NCI-H510A (cell line): ENCODE measurements at regions not wholly inside any gene's neighbourhood (a gene's known extent, or its start where the extent isn't known, plus 50 kb on each side); places are given as distances from the start of the nearest gene placed in this dataset.

Experiments
- DNase-seq: peaks from one replicate; lab custom pipeline; 2025; lab: John Stamatoyannopoulos, UW

DNA sequence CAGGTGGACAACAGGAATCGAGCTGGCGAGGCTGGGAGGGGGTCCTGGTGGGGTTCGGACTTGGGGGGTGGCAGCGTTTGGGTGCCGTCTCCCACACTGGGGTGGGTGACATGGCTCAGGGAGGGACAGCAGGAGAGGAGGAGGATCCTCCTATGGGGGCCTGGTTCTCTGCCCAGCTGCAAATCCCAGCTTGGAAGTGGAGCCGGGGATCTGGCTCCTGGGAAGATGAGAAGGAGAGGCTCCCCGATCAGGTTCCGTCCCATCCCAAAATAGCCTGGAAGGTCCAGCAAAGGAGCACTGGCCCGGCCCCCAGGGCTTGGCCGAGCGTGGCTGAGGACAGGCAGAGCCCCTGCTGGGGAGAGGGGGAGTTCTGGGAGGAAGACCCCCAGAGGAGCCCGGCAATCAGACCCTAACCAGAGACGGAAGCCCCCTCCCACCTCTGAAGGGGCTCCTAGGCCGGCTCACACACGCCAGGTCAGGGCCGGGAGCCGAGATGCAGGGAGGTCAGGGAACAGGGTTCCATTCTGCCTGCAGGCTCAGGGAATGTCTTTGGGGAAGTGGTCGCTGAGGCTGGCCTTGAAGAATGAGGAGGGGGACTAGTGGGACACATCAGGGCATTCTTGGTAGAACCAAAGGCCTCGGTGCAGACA lies 143.7 kb downstream of the ENGASE start:
- no peak for DNase-seq

DNA sequence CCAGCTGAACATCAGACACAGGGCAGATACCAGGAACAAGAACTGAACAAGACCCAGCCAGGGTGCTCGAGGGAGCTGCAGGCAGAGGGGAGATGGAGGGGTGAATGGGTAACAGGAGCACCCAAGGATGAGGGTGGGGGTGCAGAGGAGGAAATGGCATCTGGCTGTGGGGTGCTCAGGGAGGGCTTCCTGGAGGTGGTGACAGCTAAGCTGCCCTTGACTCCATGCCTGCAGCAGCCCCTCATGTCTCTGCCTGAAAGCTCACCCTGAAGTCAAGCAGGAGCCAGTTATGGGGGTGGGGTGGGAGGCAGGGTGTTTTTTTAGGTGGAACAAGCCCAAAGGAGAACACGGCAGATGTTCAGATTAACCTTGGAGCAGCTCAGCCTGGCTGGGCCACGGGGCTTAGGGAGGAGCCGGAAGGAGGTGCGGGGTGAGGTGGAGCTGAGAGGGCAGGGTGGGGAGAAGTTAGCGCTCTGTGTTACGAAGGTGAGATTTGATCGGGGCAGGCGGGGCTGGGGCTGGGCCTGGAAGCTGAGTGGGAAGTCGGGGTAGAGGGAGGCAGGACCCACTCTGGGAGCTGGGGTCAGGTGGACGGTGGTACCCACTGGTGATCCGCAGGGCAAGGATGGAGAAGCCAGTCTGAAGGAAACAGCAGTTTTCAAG lies 143.0 kb downstream of the ENGASE start:
- no peak for DNase-seq

DNA sequence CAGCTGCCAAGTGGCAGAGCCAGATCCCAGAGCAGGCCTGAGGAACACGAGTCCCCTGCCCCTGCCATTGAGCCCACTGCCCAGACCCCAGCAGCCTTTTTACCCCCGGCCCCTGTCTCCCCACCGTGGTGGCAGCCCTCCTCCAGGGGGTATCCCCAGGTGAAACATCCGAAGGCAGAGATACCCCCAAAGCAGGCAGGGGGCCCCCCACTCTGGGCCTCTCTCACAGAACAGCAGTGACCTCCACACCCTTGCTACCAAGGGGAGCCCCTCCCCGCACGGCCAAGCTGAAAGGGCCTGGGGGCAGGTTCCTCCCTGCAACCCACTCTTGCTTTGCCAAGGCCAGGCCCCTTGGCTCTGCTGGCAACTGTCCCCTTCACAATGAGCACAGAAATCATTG lies 142.2 kb downstream of the ENGASE start:
- DNase-seq: no peak

DNA sequence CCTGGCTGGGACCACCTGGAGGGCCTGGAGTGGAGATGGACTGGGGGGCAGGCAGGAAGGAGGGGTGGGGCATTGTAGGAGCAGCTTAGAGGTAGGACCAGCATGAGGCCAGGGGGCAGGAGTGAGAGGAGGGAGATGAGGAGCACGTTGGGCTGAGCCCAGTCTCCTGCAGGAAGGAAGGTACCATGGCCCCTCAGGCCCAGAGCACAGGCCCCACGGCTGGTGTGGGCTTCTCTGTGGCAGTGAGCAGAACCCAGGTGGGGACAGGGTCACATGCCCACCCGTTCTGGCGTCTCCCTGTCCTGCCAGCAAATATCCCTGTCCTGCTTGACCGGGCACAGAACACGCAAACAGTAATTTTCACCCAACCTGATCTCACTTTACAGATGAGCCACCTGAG lies 141.8 kb downstream of the ENGASE start:
- no peak for DNase-seq

DNA sequence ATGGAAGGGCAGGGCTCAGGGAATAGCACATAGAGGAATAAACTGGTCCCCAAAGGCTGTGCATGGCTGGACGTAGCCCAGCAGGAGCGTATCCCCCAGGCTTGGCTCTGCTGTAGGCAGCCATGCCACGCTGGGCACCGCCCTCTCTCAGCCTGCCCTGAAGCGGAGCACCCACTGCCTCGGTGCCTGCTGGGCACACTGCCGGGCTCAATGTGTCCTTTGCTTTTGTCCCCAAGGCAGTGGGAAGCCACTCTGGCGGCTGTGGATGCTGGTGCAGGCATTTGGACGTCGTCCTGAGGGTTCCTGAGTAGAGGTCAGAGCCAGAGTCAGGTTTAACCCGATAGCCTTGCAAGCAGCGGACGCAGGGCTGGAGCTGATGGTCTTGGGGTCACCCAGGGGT lies 141.0 kb downstream of the ENGASE start:
- DNase-seq: no peak

DNA sequence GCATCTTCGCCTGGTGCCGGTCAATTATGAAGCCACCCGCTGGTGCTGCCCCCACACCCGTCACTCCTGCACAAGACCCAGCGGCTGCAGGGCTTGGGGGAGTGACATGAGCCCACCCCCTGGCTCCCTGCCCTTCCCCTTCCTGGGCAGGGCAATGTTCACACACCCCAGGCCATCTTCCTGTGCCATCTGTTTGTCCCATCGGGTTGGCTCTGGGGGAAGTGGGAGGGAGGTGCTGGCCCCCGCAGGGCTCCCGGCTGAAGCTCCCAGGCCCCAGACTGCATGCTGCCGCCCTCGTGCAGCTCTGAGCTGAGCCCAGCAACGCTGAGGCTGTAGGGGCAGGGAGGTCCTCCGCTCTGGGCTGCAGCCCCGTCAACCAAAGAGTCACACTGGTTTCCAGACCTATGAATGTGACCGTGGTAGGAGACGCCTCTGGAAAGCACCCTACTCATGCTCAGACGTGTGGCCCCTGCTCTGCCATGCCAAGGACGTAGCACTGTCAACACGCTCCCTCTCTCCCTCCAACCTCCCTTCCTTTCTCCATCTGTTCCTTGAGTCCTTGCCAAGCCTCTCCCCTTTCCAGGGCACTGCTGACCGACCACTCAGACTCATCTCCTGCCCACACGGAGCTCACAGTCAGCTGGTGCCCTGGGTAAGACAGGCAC lies 140.4 kb downstream of the ENGASE start:
- no peak for DNase-seq

DNA sequence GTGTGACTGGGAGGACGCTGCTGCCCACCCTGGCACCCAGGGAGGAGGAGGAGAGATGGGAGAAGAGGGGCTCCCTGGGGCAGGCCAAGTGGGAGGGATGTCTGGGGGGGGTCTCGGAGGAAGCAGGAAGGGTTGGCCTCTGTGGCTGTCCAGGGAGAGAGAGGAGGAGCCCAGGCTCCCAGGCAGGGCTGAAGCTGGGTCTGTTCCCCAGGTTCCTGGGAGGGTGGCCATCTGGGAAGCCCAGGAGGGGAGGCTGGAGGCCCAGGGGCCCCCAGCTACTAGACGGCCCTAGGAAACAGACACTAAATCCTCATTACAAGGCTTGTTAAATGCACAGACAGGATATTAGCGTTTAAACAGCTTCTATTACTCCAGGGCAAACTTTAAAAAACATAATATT lies 139.8 kb downstream of the ENGASE start:
- DNase-seq: no peak

DNA sequence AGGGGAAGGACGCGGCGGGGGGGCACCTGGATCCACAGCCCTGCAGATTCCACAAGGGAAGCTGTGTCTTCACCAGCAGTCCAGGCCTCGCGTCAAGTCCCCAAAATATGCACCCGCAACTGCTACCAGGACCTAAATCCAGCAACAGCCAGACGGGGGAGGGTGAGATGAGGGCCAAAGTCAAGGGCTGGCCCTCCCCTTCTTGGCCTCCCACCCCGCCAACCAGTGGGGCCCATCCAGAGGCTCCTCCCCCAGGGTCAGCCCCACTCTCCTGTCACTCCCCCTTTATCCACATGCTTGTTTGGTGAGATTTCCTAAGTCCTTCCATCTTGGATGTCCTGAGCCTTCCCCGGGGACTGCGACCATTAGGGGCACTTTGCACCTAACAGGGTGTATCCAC lies 138.7 kb downstream of the ENGASE start:
- no peak for DNase-seq

DNA sequence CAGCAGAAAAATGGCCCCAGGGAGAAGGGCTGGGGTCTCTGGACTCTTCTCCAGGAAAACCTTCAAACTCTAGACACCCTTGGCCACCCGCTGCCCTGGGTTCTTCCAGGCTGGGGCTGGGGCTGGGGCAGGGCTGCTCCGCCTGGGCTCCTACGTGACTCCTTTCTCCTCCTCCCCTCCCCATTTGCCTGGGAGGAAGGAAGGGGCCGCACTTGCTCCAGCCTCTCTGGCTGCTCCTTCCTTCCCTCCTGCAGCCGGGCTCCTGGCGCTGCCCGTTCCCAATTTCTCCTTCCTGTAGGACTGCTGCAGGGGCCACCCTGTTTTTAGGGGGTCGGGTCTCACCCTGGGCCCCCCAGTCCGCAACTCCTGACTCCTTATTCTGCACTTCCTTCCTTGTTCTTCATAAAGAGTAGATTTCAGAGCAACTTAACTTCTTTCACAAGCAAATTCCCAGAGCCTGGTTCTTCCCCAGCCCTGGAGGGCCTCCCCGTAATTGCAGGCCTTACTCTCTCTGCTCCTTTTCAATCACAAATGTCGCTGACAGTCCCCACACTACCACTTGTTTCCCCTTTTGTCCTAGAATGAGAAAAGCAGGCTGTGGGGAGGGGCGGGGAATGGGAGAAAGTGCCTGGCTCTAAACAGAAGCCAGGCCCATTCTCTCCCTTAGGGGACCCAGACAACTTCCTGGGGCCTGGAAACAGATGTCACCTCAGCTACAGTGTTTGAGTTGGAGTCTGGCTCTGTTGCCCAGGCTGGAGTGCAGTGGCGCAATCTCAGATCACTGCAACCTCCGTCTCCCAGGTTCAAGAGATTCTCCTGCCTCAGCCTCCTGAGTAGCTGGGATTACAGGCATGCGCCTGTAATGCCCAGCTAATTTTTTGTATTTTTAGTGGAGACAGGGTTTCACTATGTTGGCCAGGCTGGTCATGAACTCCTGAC lies 137.8 kb downstream of the ENGASE start:
- no peak for DNase-seq

DNA sequence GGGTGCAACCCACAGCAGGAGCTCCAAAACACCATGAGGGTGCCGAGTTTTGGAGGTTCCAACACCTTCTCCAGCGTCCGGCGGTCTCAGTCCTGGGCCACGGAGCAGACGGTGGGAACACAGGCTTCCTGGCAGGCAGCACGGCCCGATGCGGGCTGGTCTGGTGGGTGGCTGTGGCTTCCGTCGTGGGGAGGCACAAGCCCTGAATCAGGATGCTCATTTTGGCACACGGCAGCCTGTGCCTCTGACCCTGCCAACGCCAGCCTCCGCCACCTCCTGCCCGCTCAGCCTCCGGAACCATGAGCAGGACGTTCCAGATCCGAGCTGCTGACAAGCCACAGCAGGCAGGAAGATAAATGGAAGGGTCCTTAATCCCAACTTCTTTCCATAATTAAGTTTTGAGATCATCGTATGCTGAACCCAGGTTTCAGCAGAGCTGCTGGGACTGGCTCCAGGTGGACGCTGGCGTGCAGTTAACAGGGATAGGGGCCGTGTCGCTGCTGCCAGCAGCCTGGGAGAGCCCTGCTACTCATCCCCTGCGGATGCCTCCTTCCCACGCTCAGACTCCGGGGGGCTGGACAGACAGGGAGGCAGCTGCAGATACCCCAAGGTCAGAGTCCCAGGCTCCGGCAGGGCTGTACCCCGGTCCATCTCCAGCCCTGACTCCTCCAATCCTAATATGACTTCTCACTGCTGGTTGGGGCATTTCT lies 136.6 kb downstream of the ENGASE start:
- no peak for DNase-seq

DNA sequence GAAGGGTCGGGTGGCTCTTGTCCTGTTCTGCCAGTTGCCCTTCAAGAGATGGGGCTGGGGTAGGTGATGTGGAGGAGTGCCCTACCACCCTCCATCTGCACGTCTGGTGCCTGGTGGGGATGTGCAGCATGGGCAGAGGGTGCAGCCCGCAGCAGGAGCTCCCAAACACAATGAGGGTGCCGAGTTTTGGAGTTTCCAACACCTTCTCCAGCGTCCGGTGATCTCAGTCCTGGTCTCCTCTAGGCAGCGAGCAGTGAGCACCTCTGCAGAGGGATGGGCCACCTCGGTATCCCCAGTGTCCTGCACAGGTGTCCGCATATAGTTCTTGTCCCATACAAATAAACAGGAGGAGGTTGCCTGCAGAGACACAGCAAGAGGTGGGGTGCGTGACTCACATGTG lies 136.0 kb downstream of the ENGASE start:
- no peak for DNase-seq

DNA sequence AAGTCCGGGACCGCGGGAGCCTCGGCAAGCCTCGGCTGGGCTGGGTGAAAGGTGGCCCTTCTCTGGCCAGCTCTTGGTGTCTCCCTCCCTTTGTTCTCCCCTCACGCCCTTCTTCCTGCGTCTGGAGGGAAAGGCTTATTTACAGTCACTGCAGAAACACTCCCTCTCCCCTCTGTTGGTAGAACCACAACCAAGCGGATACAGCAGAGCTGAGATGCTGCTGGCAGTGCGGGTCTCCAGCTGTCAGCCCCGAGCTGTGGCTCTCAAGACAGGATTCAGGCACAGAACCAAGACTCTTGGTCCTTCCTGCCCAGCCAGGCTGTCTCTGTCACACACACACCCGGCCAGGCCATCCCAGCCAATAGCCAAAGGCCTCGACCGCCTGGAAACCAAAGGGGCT lies 133.3 kb downstream of the ENGASE start:
- no peak for DNase-seq

DNA sequence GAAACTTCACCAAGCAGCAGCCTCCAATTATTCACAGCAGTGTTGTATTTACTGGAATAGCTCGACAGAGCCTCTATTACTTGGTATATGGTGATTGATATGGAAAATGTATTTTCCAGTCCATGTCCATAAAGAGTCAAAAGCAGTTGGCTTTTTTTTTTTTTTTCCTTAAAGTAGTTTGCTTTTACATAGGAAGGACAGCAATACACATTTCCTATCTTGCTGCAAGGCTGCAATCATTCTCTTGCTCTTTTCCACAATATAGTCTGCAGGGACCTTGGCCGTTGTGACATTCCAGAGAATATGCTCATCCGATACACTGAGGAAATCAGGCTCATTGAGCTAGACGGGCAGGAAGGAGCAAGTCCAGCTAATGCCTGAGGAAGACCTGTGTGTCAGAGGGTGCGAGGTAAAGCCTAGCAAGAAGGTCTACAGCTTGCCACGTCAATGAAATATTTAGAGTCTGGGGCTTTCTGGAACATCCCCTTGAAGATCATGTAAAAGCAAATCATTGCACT lies 131.1 kb downstream of the ENGASE start:
- DNase-seq: no peak

DNA sequence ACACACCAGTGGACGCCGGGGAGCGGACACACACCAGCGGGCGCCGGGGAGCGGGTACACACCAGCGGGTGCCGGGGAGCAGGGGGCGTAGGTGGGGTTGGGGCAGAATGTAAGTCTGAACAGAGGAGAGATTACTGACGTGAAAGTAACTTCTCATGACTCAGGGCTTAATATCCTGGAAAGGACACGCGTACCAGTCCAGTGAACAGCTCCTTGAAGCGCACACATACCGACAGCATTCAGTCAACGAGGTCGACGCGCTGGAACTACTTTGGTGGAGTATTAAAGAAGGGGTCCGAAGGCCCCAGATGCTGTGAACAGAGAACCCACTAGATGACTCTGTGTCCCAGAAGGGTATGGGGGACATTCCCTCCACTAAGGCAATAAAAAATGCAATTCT lies 129.6 kb downstream of the ENGASE start:
- no peak for DNase-seq

DNA sequence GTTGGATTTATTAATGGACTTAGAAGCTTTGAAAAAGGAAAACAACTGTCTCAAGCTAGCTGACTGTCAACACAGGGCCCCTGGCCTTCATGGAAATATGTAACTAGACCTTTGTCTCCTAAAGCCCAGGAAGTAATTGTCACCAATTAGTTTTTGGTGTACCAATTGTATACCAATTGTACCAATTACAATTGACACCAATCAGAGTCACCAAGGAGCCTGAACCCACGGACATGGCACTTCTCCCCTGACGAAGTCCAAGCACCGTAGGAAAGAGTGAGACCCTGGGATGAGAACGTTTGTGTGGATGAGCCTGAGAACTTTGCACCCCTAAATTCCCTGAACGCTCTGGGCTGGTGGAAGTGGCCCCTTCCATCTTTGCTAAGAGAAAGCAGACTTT lies 129.0 kb downstream of the ENGASE start:
- DNase-seq: no peak

DNA sequence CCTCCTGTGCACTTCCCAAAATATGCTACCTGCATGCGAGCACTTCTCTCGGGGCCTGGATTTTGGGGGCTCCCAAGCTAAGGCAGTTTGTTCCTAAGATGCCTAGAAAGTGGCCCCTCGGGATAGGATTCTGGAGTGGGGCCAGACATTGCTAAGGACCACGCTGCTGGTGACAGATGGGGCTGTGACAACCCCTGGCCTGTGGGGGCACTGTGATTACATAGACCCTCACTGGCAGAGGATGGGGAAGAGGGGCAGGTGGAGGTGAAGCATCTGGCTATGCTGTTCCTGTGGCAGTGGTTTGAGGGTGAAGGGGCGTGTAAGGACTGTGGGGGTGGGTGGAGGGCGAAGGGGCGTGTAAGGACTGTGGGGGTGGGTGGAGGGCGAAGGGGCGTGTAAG lies 128.4 kb downstream of the ENGASE start:
- DNase-seq: no peak

DNA sequence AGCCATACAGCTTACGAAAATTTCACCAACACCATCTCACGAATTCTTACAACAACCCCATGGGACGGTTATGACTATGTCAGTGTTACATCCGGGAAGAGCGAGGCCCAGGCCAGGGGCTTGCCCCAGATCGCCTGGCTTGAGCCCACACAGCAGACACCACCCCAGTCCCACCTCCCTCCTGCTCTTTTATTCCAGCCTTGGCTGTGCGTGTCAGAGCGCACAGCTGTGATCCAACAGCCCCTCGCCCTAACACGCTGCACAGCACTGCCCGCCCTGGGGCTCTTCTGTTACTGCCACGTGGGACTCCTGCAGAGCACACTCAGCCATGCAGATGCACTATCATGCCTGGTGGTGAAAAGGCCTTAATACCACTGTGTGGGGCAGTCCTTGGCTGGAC lies 127.9 kb downstream of the ENGASE start:
- DNase-seq: no peak

DNA sequence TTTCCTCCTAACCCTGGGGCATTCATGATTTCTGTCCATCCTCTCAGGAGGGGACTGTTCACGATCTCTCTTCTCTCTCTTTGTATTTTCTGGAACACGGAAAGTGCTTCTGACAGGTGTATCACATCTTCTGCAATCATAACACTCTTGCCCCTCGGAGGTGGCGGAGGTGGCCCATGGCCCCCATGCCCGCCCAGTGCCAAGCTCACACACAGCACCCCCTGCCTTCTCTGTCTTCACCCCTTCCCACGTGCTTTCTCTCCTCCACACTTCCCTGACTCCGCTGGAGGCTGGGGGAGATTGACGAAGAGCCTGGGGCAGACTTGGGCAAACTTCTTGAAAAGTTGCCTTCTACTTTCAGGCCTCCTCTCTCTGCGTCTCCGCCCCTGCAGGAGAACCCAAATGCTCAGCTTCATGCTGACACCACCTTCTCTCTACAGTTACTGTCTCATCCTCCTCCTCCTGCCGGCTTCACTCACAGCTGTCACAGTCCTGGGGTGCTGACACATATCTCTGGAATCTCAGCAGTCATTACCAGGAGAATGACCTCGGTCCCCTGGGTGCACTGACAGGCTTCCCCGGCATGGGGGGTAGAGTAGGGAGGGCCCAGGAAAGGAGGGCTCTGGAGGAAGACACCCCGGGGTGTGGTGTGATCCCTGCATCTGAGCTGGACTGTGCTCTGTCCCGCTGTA lies 127.1 kb downstream of the ENGASE start:
- DNase-seq: no peak

DNA sequence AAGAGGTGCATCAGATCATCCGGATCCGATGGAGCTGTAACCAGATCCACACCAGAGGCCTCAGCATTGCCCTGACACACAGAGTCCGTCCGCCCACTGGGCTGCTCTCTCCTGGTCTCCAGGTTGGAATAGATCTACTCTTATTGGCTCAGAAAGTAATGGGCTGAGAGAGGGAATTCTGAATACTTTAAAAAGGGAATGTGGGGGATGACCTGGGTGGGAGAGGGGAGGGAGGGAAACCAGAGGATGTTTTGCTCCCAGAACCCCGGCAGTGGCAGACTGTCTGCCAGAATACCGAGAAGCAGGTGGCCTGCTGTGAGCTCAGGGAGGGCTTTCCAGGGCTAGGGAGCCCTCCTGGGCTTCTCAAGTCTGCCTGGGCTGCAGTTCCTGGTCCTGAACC lies 126.5 kb downstream of the ENGASE start:
- no peak for DNase-seq

DNA sequence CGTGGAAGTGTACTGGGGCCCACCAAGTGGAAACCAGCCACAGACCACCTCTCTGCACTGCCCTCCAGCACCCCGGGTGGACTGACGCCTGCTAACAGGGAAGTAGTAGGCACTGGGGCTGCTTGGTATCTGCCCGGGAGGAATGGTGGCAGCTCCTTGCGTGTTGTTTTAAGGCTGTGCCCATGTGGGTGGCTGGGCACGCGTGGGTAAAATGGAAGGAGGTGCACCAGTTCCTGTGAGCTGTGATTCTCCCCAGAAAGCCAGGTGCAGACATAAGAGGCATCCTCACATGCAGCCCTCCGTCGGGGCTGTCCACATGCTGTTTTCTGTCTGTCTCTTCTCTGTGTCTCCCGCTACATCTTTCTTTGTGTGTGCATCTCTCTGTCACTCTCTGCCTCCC lies 122.3 kb downstream of the ENGASE start:
- no peak for DNase-seq
